ENCODE measurements at regions not wholly inside any gene's neighbourhood (a gene's known extent, or its start where the extent isn't known, plus 50 kb on each side); places are given as distances from the start of the nearest gene placed in this dataset.

DNA sequence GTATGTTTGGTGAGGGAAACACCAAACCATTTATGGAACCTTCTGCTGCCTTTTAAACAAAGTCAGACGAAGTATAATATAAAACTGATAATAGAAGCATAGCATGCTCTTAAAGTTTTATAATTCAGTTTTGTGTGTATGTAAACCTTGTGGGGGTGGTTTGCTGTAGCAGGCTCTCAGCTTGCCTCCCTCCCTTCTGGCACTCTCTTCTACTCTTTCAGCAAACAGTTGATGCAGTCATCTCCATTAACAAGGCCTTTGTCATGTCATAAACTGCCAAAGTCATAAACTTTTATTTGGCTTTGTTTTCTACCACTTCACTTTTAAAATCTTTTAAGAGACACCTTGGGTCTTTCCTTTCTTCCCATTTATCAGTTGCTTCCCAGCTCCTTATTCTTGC, 448.2 kb upstream of the SETBP1 start:
- POLR2A ChIA-PET: no interaction called here
- intact Hi-C loops (cut with micrococcal nuclease): no loop called here
- CTCF ChIA-PET: no interaction called here
- Mint-ChIP-seq H3K4me1 (peaks cover 4% of the 10 kb centered on the region), H3K4me3 (no peak overlapping the region), H3K36me3 (ENCODE audit: low read depth) (no peaks in the 10 kb centered on the region), H3K9me3 (no peaks in the 10 kb centered on the region), H3K27me3 (no peaks in the 10 kb centered on the region), H3K27ac (no peak overlapping the region)
- TF ChIP-seq, protein P1, sequence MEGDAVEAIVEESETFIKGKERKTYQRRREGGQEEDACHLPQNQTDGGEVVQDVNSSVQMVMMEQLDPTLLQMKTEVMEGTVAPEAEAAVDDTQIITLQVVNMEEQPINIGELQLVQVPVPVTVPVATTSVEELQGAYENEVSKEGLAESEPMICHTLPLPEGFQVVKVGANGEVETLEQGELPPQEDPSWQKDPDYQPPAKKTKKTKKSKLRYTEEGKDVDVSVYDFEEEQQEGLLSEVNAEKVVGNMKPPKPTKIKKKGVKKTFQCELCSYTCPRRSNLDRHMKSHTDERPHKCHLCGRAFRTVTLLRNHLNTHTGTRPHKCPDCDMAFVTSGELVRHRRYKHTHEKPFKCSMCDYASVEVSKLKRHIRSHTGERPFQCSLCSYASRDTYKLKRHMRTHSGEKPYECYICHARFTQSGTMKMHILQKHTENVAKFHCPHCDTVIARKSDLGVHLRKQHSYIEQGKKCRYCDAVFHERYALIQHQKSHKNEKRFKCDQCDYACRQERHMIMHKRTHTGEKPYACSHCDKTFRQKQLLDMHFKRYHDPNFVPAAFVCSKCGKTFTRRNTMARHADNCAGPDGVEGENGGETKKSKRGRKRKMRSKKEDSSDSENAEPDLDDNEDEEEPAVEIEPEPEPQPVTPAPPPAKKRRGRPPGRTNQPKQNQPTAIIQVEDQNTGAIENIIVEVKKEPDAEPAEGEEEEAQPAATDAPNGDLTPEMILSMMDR (IDR thresholded peaks at IDR 0.05): no peak
- ATAC-seq (ENCODE audit: low read depth) (no peak), DNase-seq (no peak)

DNA sequence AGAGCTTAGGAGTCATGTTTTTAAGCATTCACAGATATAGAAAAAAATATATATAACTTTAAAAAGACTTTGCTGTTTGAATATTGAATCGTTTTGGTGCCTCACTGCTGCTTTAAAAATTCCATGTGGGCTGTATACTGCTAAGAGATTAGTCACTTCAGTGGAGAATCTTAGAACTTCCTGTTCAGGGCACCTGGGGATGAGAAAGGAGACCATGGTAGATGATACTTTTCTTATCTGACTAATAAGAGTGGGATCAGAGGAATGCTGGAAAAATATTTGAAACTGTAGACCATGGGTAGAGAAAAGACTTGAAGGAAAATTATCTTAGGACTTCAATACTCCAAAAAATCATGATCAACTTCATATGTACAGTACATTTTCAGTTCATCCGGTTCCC, 442.2 kb upstream of the SETBP1 start:
- CTCF ChIA-PET: no interaction called here

DNA sequence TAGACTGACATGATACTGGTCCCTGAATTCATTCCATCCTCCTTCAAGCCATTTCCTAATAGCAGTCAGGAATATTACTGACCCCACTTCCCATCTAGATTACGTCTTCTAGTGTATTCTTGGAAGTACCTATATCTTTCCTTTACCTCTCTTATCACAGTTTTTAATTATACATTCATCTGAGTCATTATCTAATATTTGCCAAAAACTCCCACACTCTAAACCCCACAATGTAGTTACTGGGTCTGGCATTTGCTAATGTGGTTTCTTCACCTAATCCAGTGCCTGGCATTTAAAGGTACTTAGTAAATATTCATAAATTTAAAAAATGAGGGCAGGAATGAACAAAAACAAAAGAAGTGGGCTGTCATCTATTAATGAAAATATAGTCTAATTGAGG, 441.8 kb upstream of the SETBP1 start:
- ATAC-seq (ENCODE audit: low read depth): no peak
- intact Hi-C loops (cut with micrococcal nuclease): no loop called here
- DNase-seq: no peak
- H3K4me1 Mint-ChIP-seq: no peaks in the 10 kb centered on the region
- TF ChIP-seq, protein P1 (IDR thresholded peaks at IDR 0.05): no peak
- ChIA-PET POLR2A (no interaction called here), CTCF (no interaction called here)
- H3K4me3 Mint-ChIP-seq: no peak overlapping the region
- no peaks in the 10 kb centered on the region for H3K27me3 Mint-ChIP-seq
- H3K27ac Mint-ChIP-seq: no peak overlapping the region
- no peaks in the 10 kb centered on the region for H3K9me3 Mint-ChIP-seq
- H3K36me3 Mint-ChIP-seq (ENCODE audit: low read depth): no peaks in the 10 kb centered on the region

More for the DNA sequence above, 442.2 kb upstream of the SETBP1 start:
- TF ChIP-seq, protein P1 (IDR thresholded peaks at IDR 0.05): no peak
- H3K4me1 Mint-ChIP-seq: peaks cover 4% of the 10 kb centered on the region
- POLR2A ChIA-PET: no interaction called here
- intact Hi-C loops (cut with micrococcal nuclease): no loop called here
- no peak for ATAC-seq (ENCODE audit: low read depth)
- H3K27ac Mint-ChIP-seq: no peak overlapping the region
- no peak for DNase-seq
- H3K27me3 Mint-ChIP-seq: no peaks in the 10 kb centered on the region
- H3K36me3 Mint-ChIP-seq (ENCODE audit: low read depth): no peaks in the 10 kb centered on the region
- no peak overlapping the region for H3K4me3 Mint-ChIP-seq
- H3K9me3 Mint-ChIP-seq: no peaks in the 10 kb centered on the region

DNA sequence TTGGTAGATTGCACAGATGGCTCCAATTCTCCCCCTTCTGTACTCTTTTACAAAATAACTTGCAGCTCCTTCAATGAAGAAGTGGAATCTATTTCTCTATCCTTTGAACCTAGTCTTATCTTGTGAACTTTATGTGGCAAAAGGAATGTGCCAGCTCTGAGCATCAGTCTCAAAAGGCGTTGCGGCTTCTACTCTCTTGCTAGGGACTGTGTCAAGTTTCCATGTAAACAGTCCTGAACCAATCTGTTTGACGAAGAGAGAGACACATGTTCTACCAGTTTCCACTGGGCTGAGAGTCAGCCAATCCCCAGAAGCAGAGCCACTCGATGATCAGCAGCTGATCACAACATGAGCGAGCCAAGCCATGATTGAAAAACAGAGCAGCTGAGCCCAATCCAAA, 439.7 kb upstream of the SETBP1 start:
- ChIA-PET POLR2A (no interaction called here), CTCF (no interaction called here)
- intact Hi-C loops (cut with micrococcal nuclease): no loop called here
- no peaks in the 10 kb centered on the region for H3K4me1 Mint-ChIP-seq
- H3K4me3 Mint-ChIP-seq: no peak overlapping the region
- TF ChIP-seq, protein P1 (IDR thresholded peaks at IDR 0.05): no peak
- no peak overlapping the region for H3K27ac Mint-ChIP-seq
- DNase-seq (no peak), ATAC-seq (ENCODE audit: low read depth) (no peak)
- no peaks in the 10 kb centered on the region for H3K36me3 Mint-ChIP-seq (ENCODE audit: low read depth)
- H3K27me3 Mint-ChIP-seq: no peaks in the 10 kb centered on the region
- no peaks in the 10 kb centered on the region for H3K9me3 Mint-ChIP-seq

DNA sequence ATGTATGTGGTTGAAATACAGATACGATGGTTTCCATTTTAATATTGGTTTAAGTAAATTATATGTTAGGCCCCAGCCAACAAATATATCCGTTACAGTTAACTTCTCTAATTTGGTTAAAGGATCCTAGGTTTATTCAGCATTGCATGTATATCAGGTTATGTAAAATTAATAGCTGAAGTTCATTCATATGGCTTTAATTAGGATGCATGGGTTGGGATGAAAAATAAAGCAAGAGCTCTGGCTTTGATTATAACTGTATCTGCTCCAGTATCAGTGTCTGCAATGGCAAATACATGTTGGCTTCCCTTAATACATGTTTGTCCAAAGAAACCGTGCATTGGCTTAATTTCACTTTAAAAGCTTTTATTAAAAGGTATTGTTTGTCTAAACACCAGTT, 435.7 kb upstream of the SETBP1 start:
- TF ChIP-seq, protein P1 (IDR thresholded peaks at IDR 0.05): no peak
- DNase-seq (no peak), ATAC-seq (ENCODE audit: low read depth) (no peak)
- Mint-ChIP-seq H3K4me3 (no peak overlapping the region), H3K27me3 (no peaks in the 10 kb centered on the region), H3K27ac (no peak overlapping the region), H3K36me3 (ENCODE audit: low read depth) (no peaks in the 10 kb centered on the region), H3K4me1 (peaks cover 7% of the 10 kb centered on the region), H3K9me3 (no peaks in the 10 kb centered on the region)
- ChIA-PET POLR2A (no interaction called here), CTCF (no interaction called here)
- intact Hi-C loops (cut with micrococcal nuclease): no loop called here

Data from activated B cell treated with CpG ODN at 0.5 μM for 24 hours (primary cell).